ENCODE measurements at regions not wholly inside any gene's neighbourhood (a gene's known extent, or its start where the extent isn't known, plus 50 kb on each side); places are given as distances from the start of the nearest gene placed in this dataset.

GRCh38 chr3:1469687-1470086 is 376.9 kb downstream of the CNTN6 start:
- TF ChIP-seq CTCF (IDR thresholded peaks at IDR 0.05) = no peak
- no peak for DNase-seq
- Histone ChIP-seq H3K4me1 (ENCODE audit: low read depth) (no peaks in the 10 kb centered on the region), H3K4me3 (no peak overlapping the region), H3K36me3 (ENCODE audit: low read depth) (no peaks in the 10 kb centered on the region), H3K9me3 (no peaks in the 10 kb centered on the region)
- intact Hi-C loops (cut with DNase I, micrococcal nuclease) = no loop called here
- ATAC-seq = no peak

GRCh38 chr3:1477669-1478068 is 384.8 kb downstream of the CNTN6 start:
- DNase-seq = no peak
- Histone ChIP-seq H3K9me3 (no peaks in the 10 kb centered on the region), H3K4me1 (ENCODE audit: low read depth) (no peaks in the 10 kb centered on the region), H3K4me3 (no peak overlapping the region), H3K36me3 (ENCODE audit: low read depth) (no peaks in the 10 kb centered on the region)
- intact Hi-C loops (cut with DNase I, micrococcal nuclease) = no loop called here
- no peak for TF ChIP-seq CTCF (IDR thresholded peaks at IDR 0.05)
- ATAC-seq = no peak

GRCh38 chr3:1495466-1495865 is 402.6 kb downstream of the CNTN6 start:
- ATAC-seq (no peak), DNase-seq (no peak)
- intact Hi-C loops (cut with DNase I, micrococcal nuclease) = no loop called here
- H3K9me3 ChIP-seq = no peaks in the 10 kb centered on the region
- H3K4me3 ChIP-seq = no peak overlapping the region
- no peaks in the 10 kb centered on the region for H3K4me1 ChIP-seq (ENCODE audit: low read depth)
- TF ChIP-seq CTCF (IDR thresholded peaks at IDR 0.05) = no peak
- H3K36me3 ChIP-seq (ENCODE audit: low read depth) = no peaks in the 10 kb centered on the region

- no peaks in the 10 kb centered on the region for H3K4me1 ChIP-seq (ENCODE audit: low read depth)
- H3K36me3 ChIP-seq (ENCODE audit: low read depth) = no peaks in the 10 kb centered on the region
- TF ChIP-seq CTCF (IDR thresholded peaks at IDR 0.05) = no peak
- DNase-seq = no peak
- H3K4me3 ChIP-seq = no peak overlapping the region
- no peaks in the 10 kb centered on the region for H3K9me3 ChIP-seq
- intact Hi-C loops (cut with DNase I, micrococcal nuclease) = no loop called here
- no peak for ATAC-seq
These were observed 406.9 kb downstream of the CNTN6 start for GRCh38 chr3:1499694-1500093.

- H3K9me3 ChIP-seq = no peaks in the 10 kb centered on the region
- H3K4me1 ChIP-seq (ENCODE audit: low read depth) = no peaks in the 10 kb centered on the region
- H3K36me3 ChIP-seq (ENCODE audit: low read depth) = no peaks in the 10 kb centered on the region
- H3K4me3 ChIP-seq = no peak overlapping the region
- no peak for TF ChIP-seq CTCF (IDR thresholded peaks at IDR 0.05)
- intact Hi-C loops (cut with DNase I, micrococcal nuclease) = no loop called here
- no peak for ATAC-seq
- no peak for DNase-seq
These were observed 408.7 kb downstream of the CNTN6 start for GRCh38 chr3:1501406-1502115.

GRCh38 chr3:1506090-1506489 is 413.3 kb downstream of the CNTN6 start:
- intact Hi-C loops (cut with DNase I, micrococcal nuclease) = no loop called here
- no peak for DNase-seq

More at GRCh38 chr3:1506090-1506489, 413.3 kb downstream of the CNTN6 start:
- peak; percentile 65 for ATAC-seq
- Histone ChIP-seq H3K36me3 (ENCODE audit: low read depth) (no peaks in the 10 kb centered on the region), H3K4me1 (ENCODE audit: low read depth) (no peaks in the 10 kb centered on the region), H3K9me3 (no peaks in the 10 kb centered on the region), H3K4me3 (no peak overlapping the region)
- no peak for TF ChIP-seq CTCF (IDR thresholded peaks at IDR 0.05)

Measured in mucosa of descending colon (tissue), 3 donors.